Suprapubic skin (tissue), 4 donors: ENCODE measurements at regions not wholly inside any gene's neighbourhood (a gene's known extent, or its start where the extent isn't known, plus 50 kb on each side); places are given as distances from the start of the nearest gene placed in this dataset.
"Not testable (repeated sequence)": the region's sequence is repeated elsewhere in the genome, so short reads cannot be mapped to it uniquely, and the experiment has no call there.

ENCODE experiments used
- DNase-seq, 2 donors: peaks; one replicate each; pipeline ENCODE4 v3.0.0-alpha.2; 2019; ENCODE audit warnings: low spot score in 2 of 2
- H3K27ac ChIP-seq: fragments of 200-600 bp; sonication (generic); one replicate; pipeline ENCODE4 v1.5.1; 2019
- H3K27me3 ChIP-seq: fragments of 200-600 bp; sonication (generic); one replicate; pipeline ENCODE4 v1.5.1; 2019
- H3K36me3 ChIP-seq: fragments of 200-600 bp; sonication (generic); one replicate; pipeline ENCODE4 v1.5.1; 2019
- H3K4me1 ChIP-seq: fragments of 200-600 bp; sonication (generic); one replicate; pipeline ENCODE4 v1.5.1; 2019
- H3K4me3 ChIP-seq: fragments of 200-600 bp; sonication (generic); one replicate; pipeline ENCODE4 v1.5.1; 2019; ENCODE audit warnings: mild to moderate bottlenecking
- H3K9me3 ChIP-seq: fragments of 200-600 bp; sonication (generic); one replicate; pipeline ENCODE4 v1.5.1; 2019
- CTCF ChIP-seq, 2 donors: fragments of 200-600 bp in 1 of 2; fragments of 450-650 bp in 1 of 2; sonication (generic) in 1 of 2; IDR thresholded peaks; one replicate each; pipeline ENCODE4 v1.5.1; 2016 to 2019; ENCODE audit warnings: antibody characterized with exemption in 2 of 2, mild to moderate bottlenecking in 1 of 2, moderate library complexity in 1 of 2
- EP300 ChIP-seq: sonication (generic); formaldehyde crosslinking; IDR thresholded peaks from one replicate; pipeline ENCODE4 v1.6.1; 2017; ENCODE audit warnings: antibody characterized with exemption
- POLR2A ChIP-seq, 2 donors: fragments of 450-650 bp; IDR thresholded peaks; one replicate each; pipeline ENCODE4 v1.6.1; 2017; ENCODE audit warnings: antibody characterized with exemption in 2 of 2, mild to moderate bottlenecking in 2 of 2, moderate library complexity in 2 of 2
- POLR2AphosphoS5 ChIP-seq, 3 donors: sonication (generic); formaldehyde crosslinking; IDR thresholded peaks; one replicate each; pipeline ENCODE4 v1.6.1; 2017; ENCODE audit warnings: antibody characterized with exemption in 3 of 3
- WGBS: methylation state at CpG from one replicate; pipeline ENCODE4 v1.1.5; 2018; 5-methylcytosine and 5-hydroxymethylcytosine counted together

- no peak for TF ChIP-seq POLR2A (IDR thresholded peaks at IDR 0.05)
- Histone ChIP-seq H3K27ac (no peak overlapping the region), H3K9me3 (no peaks in the 10 kb centered on the region), H3K4me1 (no peaks in the 10 kb centered on the region), H3K4me3 (no peak overlapping the region), H3K36me3 (no peaks in the 10 kb centered on the region), H3K27me3 (no peaks in the 10 kb centered on the region)
- DNase-seq: no peak
These were observed 2304.0 kb downstream of the ARAP2 start for GRCh38 chr4:33940281-33940680.

- no peak overlapping the region for H3K27ac ChIP-seq
- H3K27me3 ChIP-seq: no peaks in the 10 kb centered on the region
- WGBS: 65% methylated on average over 1 of the region's 1 CpG
- H3K36me3 ChIP-seq: no peaks in the 10 kb centered on the region
- H3K4me1 ChIP-seq: no peaks in the 10 kb centered on the region
- no peaks in the 10 kb centered on the region for H3K9me3 ChIP-seq
- no peak for TF ChIP-seq EP300
- no peak for TF ChIP-seq POLR2AphosphoS5 (IDR thresholded peaks at IDR 0.05)
- H3K4me3 ChIP-seq: no peak overlapping the region
- DNase-seq: no peak
These were observed 2302.5 kb downstream of the ARAP2 start for GRCh38 chr4:33941854-33942253.

GRCh38 chr4:33948921-33949320, 2295.4 kb downstream of the ARAP2 start:
- no peak overlapping the region for H3K27ac ChIP-seq
- H3K36me3 ChIP-seq: no peaks in the 10 kb centered on the region
- DNase-seq: no peak
- H3K4me1 ChIP-seq: no peaks in the 10 kb centered on the region
- no peak for TF ChIP-seq POLR2AphosphoS5 (IDR thresholded peaks at IDR 0.05)
- TF ChIP-seq POLR2A (IDR thresholded peaks at IDR 0.05): no peak
- no peak for TF ChIP-seq CTCF (IDR thresholded peaks at IDR 0.05)
- no peak for TF ChIP-seq EP300
- H3K4me3 ChIP-seq: no peak overlapping the region
- H3K27me3 ChIP-seq: no peaks in the 10 kb centered on the region
- no peaks in the 10 kb centered on the region for H3K9me3 ChIP-seq

- H3K4me3 ChIP-seq, H3K4me1 ChIP-seq, DNase-seq, H3K9me3 ChIP-seq, H3K36me3 ChIP-seq, H3K27ac ChIP-seq, H3K27me3 ChIP-seq: not testable (repeated sequence)
- 95% methylated on average over 4 of the region's 4 CpGs for WGBS
These were observed 2290.5 kb downstream of the ARAP2 start for GRCh38 chr4:33953848-33954247.

GRCh38 chr4:33954759-33955158, 2289.6 kb downstream of the ARAP2 start:
- TF ChIP-seq POLR2AphosphoS5 (IDR thresholded peaks at IDR 0.05) (no peak), POLR2A (IDR thresholded peaks at IDR 0.05) (no peak), CTCF (IDR thresholded peaks at IDR 0.05) (no peak), EP300 (no peak)
- no peaks in the 10 kb centered on the region for H3K27me3 ChIP-seq
- H3K4me3 ChIP-seq: no peak overlapping the region
- no peak overlapping the region for H3K27ac ChIP-seq
- H3K9me3 ChIP-seq: no peaks in the 10 kb centered on the region
- H3K36me3 ChIP-seq: no peaks in the 10 kb centered on the region
- WGBS: 85% methylated on average over 8 of the region's 10 CpGs
- H3K4me1 ChIP-seq: no peaks in the 10 kb centered on the region
- no peak for DNase-seq

- H3K4me1 ChIP-seq: no peaks in the 10 kb centered on the region
- H3K4me3 ChIP-seq: no peak overlapping the region
- H3K9me3 ChIP-seq: no peaks in the 10 kb centered on the region
- no peaks in the 10 kb centered on the region for H3K27me3 ChIP-seq
- DNase-seq: no peak
- H3K27ac ChIP-seq: no peak overlapping the region
- H3K36me3 ChIP-seq: no peaks in the 10 kb centered on the region
- 59% methylated on average over 4 of the region's 4 CpGs for WGBS
- TF ChIP-seq CTCF (IDR thresholded peaks at IDR 0.05): no peak
- TF ChIP-seq POLR2AphosphoS5 (IDR thresholded peaks at IDR 0.05): no peak
- no peak for TF ChIP-seq POLR2A (IDR thresholded peaks at IDR 0.05)
- no peak for TF ChIP-seq EP300
These were observed 2284.8 kb downstream of the ARAP2 start for GRCh38 chr4:33959519-33959918.

- no peak for DNase-seq
- no peak overlapping the region for H3K27ac ChIP-seq
- no peaks in the 10 kb centered on the region for H3K36me3 ChIP-seq
- WGBS: 89% methylated on average over 2 of the region's 2 CpGs
- no peaks in the 10 kb centered on the region for H3K27me3 ChIP-seq
- TF ChIP-seq EP300: no peak
- no peak for TF ChIP-seq POLR2A (IDR thresholded peaks at IDR 0.05)
- no peak for TF ChIP-seq POLR2AphosphoS5 (IDR thresholded peaks at IDR 0.05)
- no peak for TF ChIP-seq CTCF (IDR thresholded peaks at IDR 0.05)
- H3K4me1 ChIP-seq: no peaks in the 10 kb centered on the region
- no peak overlapping the region for H3K4me3 ChIP-seq
- H3K9me3 ChIP-seq: no peaks in the 10 kb centered on the region
These were observed 2282.6 kb downstream of the ARAP2 start for GRCh38 chr4:33961761-33962160.
